IMR-90 (cell line): ENCODE measurements at regions not wholly inside any gene's neighbourhood (a gene's known extent, or its start where the extent isn't known, plus 50 kb on each side); places are given as distances from the start of the nearest gene placed in this dataset.

Experiments
- ATAC-seq: fragments of 200-7000 bp; cut with Tn5 transposase; 2 replicates; pipeline ENCODE4 v1.9.1; 2020; ENCODE audit warnings: low read depth, mild to moderate bottlenecking, moderate library complexity
- BruUV-seq: library from RNA; stranded (reverse); fragments of 400-500 nt; replicated peaks from 2 replicates; lab custom pipeline; 2021; lab: Mats Ljungman, UMichigan
- CTCF ChIA-PET: fragments of 300-600 bp; formaldehyde crosslinking; extraction: SDS; loops from one replicate; lab custom pipeline; 2021; ENCODE audit warnings: antibody characterized with exemption; lab: Yijun Ruan, JAX
- POLR2A ChIA-PET: fragments of 300-600 bp; sonication (Branson Sonifier 250); formaldehyde crosslinking; loops from one replicate; lab custom pipeline; 2022; ENCODE audit warnings: antibody characterized with exemption; ENCODE audit not compliant: unreplicated experiment; lab: Charles Lee
- DNase-seq: peaks from one replicate; pipeline ENCODE4 v3.0.0; 2013
- H2AFZ ChIP-seq: replicated peaks from 2 replicates; pipeline ENCODE3; 2013; ENCODE audit warnings: low read length, mild to moderate bottlenecking; ENCODE audit not compliant: poor library complexity
- H2AK5ac ChIP-seq: 2 replicates; pipeline ENCODE4 v1.6.1; 2013; ENCODE audit warnings: low read depth, low read length, inconsistent platforms
- H2AK9ac ChIP-seq: replicated peaks from 2 replicates; pipeline ENCODE3; 2013; ENCODE audit warnings: mild to moderate bottlenecking, low read depth, low read length, moderate library complexity; ENCODE audit not compliant: poor library complexity
- H2BK120ac ChIP-seq: 2 replicates; pipeline ENCODE4 v1.6.1; 2013; ENCODE audit warnings: low read depth, low read length, inconsistent platforms
- H2BK15ac ChIP-seq: 3 replicates; pipeline ENCODE4 v1.6.1; 2013; ENCODE audit warnings: low read depth, low read length, inconsistent platforms
- H2BK20ac ChIP-seq: 2 replicates; pipeline ENCODE4 v1.6.1; 2013; ENCODE audit warnings: low read depth, mild to moderate bottlenecking, inconsistent platforms, low read length, moderate library complexity
- H2BK5ac ChIP-seq: 2 replicates; pipeline ENCODE4 v1.6.1; 2013; ENCODE audit warnings: mild to moderate bottlenecking, low read depth, low read length, inconsistent platforms; ENCODE audit not compliant: poor library complexity, severe bottlenecking
- H3K14ac ChIP-seq: replicated peaks from 2 replicates; pipeline ENCODE4 v1.6.1; 2013; ENCODE audit warnings: low read depth, low read length, inconsistent platforms
- H3K18ac ChIP-seq: 2 replicates; pipeline ENCODE4 v1.6.1; 2013; ENCODE audit warnings: low read depth, low read length, control low read depth
- H3K23ac ChIP-seq: 2 replicates; pipeline ENCODE4 v1.6.1; 2013; ENCODE audit warnings: low read depth, low read length, inconsistent platforms
- H3K27ac ChIP-seq: 2 replicates; pipeline ENCODE4 v1.5.1; 2013; ENCODE audit warnings: mild to moderate bottlenecking, control low read depth, low read length; ENCODE audit not compliant: insufficient read depth
- H3K27me3 ChIP-seq: 2 replicates; pipeline ENCODE4 v1.6.1; 2013; ENCODE audit warnings: low read length; ENCODE audit not compliant: control insufficient read depth, insufficient read depth
- H3K36me3 ChIP-seq: 2 replicates; pipeline ENCODE4 v1.6.1; 2013; ENCODE audit warnings: low read length, mixed read lengths; ENCODE audit not compliant: control insufficient read depth, insufficient read depth
- H3K4ac ChIP-seq: 2 replicates; pipeline ENCODE4 v1.6.1; 2013; ENCODE audit warnings: low read depth, low read length, inconsistent platforms
- H3K4me1 ChIP-seq: 2 replicates; pipeline ENCODE4 v1.6.1; 2013; ENCODE audit warnings: low read length, mixed read lengths; ENCODE audit not compliant: control insufficient read depth, insufficient read depth
- H3K4me2 ChIP-seq: 2 replicates; pipeline ENCODE4 v1.6.1; 2013; ENCODE audit warnings: low read depth, mild to moderate bottlenecking, control low read depth, low read length, moderate library complexity
- H3K4me3 ChIP-seq: 2 replicates; pipeline ENCODE4 v1.5.1; 2013; ENCODE audit warnings: low read depth, mild to moderate bottlenecking, control low read depth, low read length, moderate library complexity; ENCODE audit not compliant: insufficient read depth
- H3K56ac ChIP-seq: 2 replicates; pipeline ENCODE4 v1.6.1; 2013; ENCODE audit warnings: low read length, inconsistent platforms; ENCODE audit not compliant: insufficient read depth; ENCODE audit errors: extremely low read depth
- H3K79me1 ChIP-seq, 2 experiments: 2 replicates each; pipeline ENCODE4 v1.6.1; 2013; ENCODE audit warnings: low read length in 2 of 2, inconsistent platforms in 1 of 2, low read depth in 1 of 2
- H3K9ac ChIP-seq: 2 replicates; pipeline ENCODE4 v1.6.1; 2013; ENCODE audit warnings: low read depth, low read length, control low read depth
- H3K9me1 ChIP-seq: 2 replicates; pipeline ENCODE4 v1.6.1; 2013; ENCODE audit warnings: low read length, inconsistent platforms; ENCODE audit not compliant: insufficient read depth
- H3K9me3 ChIP-seq: 2 replicates; pipeline ENCODE4 v1.6.1; 2013; ENCODE audit warnings: low read length; ENCODE audit not compliant: control insufficient read depth, insufficient read depth
- H4K20me1 ChIP-seq: 2 replicates; pipeline ENCODE4 v1.6.1; 2013; ENCODE audit warnings: low read length, inconsistent platforms; ENCODE audit not compliant: insufficient read depth
- H4K5ac ChIP-seq: 2 replicates; pipeline ENCODE4 v1.6.1; 2013; ENCODE audit warnings: mild to moderate bottlenecking, low read depth, low read length, control low read depth
- H4K8ac ChIP-seq, 2 experiments: 2 replicates each; pipeline ENCODE4 v1.6.1; 2013; ENCODE audit warnings: low read depth in 2 of 2, low read length in 2 of 2, control low read depth in 1 of 2, inconsistent platforms in 1 of 2
- H4K91ac ChIP-seq: 2 replicates; pipeline ENCODE4 v1.6.1; 2013; ENCODE audit warnings: low read depth, low read length, inconsistent platforms; ENCODE audit not compliant: insufficient read depth
- BHLHE40 ChIP-seq: fragments of 150-350 bp; IDR thresholded peaks from 2 replicates; pipeline ENCODE4 v1.6.1; 2016; ENCODE audit warnings: mild to moderate bottlenecking, low read depth, low read length
- CEBPB ChIP-seq: IDR thresholded peaks from 2 replicates; pipeline ENCODE4 v1.6.1; 2012; ENCODE audit warnings: low read depth, low read length, improper control_type of control experiment
- CHD1 ChIP-seq: IDR thresholded peaks from 2 replicates; pipeline ENCODE4 v1.6.1; 2012; ENCODE audit warnings: low read depth, low read length, improper control_type of control experiment
- CTCF ChIP-seq: conservative IDR thresholded peaks from 2 replicates; pipeline ENCODE4 v1.5.1; 2012; ENCODE audit warnings: mild to moderate bottlenecking, low read depth, low read length, improper control_type of control experiment
- ELK1 ChIP-seq: fragments of 150-350 bp; IDR thresholded peaks from 2 replicates; pipeline ENCODE4 v1.6.1; 2016; ENCODE audit warnings: low read depth, mild to moderate bottlenecking, low read length, moderate library complexity, borderline replicate concordance
- FOS ChIP-seq: fragments of 150-350 bp; IDR thresholded peaks from 2 replicates; pipeline ENCODE4 v1.6.1; 2016; ENCODE audit warnings: low read depth, low read length
- MAZ ChIP-seq: IDR thresholded peaks from 2 replicates; pipeline ENCODE4 v1.6.1; 2012; ENCODE audit warnings: low read depth, mild to moderate bottlenecking, low read length, improper control_type of control experiment, moderate library complexity, borderline replicate concordance
- NFE2L2 ChIP-seq: fragments of 150-350 bp; IDR thresholded peaks from 2 replicates; pipeline ENCODE4 v1.6.1; 2016; ENCODE audit warnings: low read depth, mild to moderate bottlenecking, low read length
- POLR2A ChIP-seq: IDR thresholded peaks from 2 replicates; pipeline ENCODE4 v1.6.1; 2012; ENCODE audit warnings: mild to moderate bottlenecking, low read depth, low read length
- RCOR1 ChIP-seq: IDR thresholded peaks from 2 replicates; pipeline ENCODE4 v1.6.1; 2012; ENCODE audit warnings: mild to moderate bottlenecking, low read length, improper control_type of control experiment; ENCODE audit not compliant: insufficient replicate concordance
- RFX5 ChIP-seq: IDR thresholded peaks from 2 replicates; pipeline ENCODE4 v1.8.0; 2012; ENCODE audit warnings: low read depth, mild to moderate bottlenecking, low read length, moderate library complexity
- SMC3 ChIP-seq: fragments of 150-350 bp; IDR thresholded peaks from 2 replicates; pipeline ENCODE4 v1.6.1; 2016; ENCODE audit warnings: low read depth, mild to moderate bottlenecking, antibody characterized with exemption, low read length, moderate library complexity
- USF2 ChIP-seq: fragments of 150-350 bp; IDR thresholded peaks from 2 replicates; pipeline ENCODE4 v1.6.1; 2017; ENCODE audit warnings: mild to moderate bottlenecking, antibody characterized with exemption, low read length, low read depth
- WGBS, 2 experiments: methylation state at CpG; one replicate each; pipeline versions ENCODE4 v1.1.5 to v1.1.7; 2013; ENCODE audit warnings: missing lambda C conversion rate in 2 of 2; ENCODE audit not compliant: insufficient read length in 1 of 2; ENCODE audit errors: extremely low coverage in 2 of 2; 5-methylcytosine and 5-hydroxymethylcytosine counted together
- dilution Hi-C: fragments of 300-500 bp; cut with HindIII; formaldehyde crosslinking; loops from one replicate; pipeline ENCODE4 v1.14.3; 2018; ENCODE audit warnings: low sequenced_read_pairs; ENCODE audit not compliant: unreplicated experiment
- in situ Hi-C: fragments of 300-500 bp; cut with MboI; formaldehyde crosslinking; loops from 3 replicates; pipeline ENCODE4 v1.14.3; 2019; ENCODE audit warnings: low sequenced_read_pairs, inconsistent platforms, mixed read lengths
- intact Hi-C: fragments of 100-400 bp; cut with micrococcal nuclease; formaldehyde crosslinking; loops from 2 replicates; pipeline ENCODE4 v1.10.0; 2022

GRCh38 chr3:153614140-153614539 is 452.1 kb downstream of the RAP2B start:
- DNase-seq (no peak), ATAC-seq (peak; percentile 49)
- H2AFZ ChIP-seq = no peak overlapping the region
- no peak overlapping the region for H3K27ac ChIP-seq
- CTCF ChIA-PET = interaction anchor here (0.9 kb wide), 1 partner anchor 226 kb away, joined by 3 read pairs; no protein-coding TSS in a partner anchor
- no peaks in the 10 kb centered on the region for H3K9me3 ChIP-seq
- H3K36me3 ChIP-seq = no peaks in the 10 kb centered on the region
- peak overlapping the region; percentile 90; the same call in 1 of the 2 replicates for H4K5ac ChIP-seq
- H3K79me1 ChIP-seq = no peaks in the 10 kb centered on the region
- no peak overlapping the region for H2AK9ac ChIP-seq
- H4K8ac ChIP-seq = peak overlapping the region in 1 of 2 experiments; percentile 96; a peak in 3 of 4 replicates
- no peaks in the 10 kb centered on the region for H3K9me1 ChIP-seq
- no peaks in the 10 kb centered on the region; the same call in 1 of the 2 replicates for H3K4me1 ChIP-seq
- H3K18ac ChIP-seq = peak overlapping the region; percentile 100; the same call in 1 of the 2 replicates
- no CpG with 5 or more reads among the region's 1 CpG for WGBS, 2 experiments
- intact Hi-C loops (no loop called here), in situ Hi-C loops (no loop called here), dilution Hi-C loops (no loop called here)
- H2BK20ac ChIP-seq = peak overlapping the region; percentile 86; the same call in 1 of the 2 replicates
- peak overlapping the region; percentile 46; the same call in 1 of the 2 replicates for H4K91ac ChIP-seq
- POLR2A ChIA-PET = interaction anchor here (0.6 kb wide), 1 partner anchor 73 kb away, joined by 4 read pairs; no protein-coding TSS in a partner anchor
- H2BK15ac ChIP-seq = no peak overlapping the region
- H3K56ac ChIP-seq = no peak overlapping the region
- H2BK5ac ChIP-seq = peak overlapping the region; percentile 93
- H3K27me3 ChIP-seq = no peaks in the 10 kb centered on the region; the same call in 1 of the 2 replicates
- no TSS peak for BruUV-seq
- H3K4me2 ChIP-seq = no peak overlapping the region; the same call in 1 of the 2 replicates
- no peak overlapping the region for H3K23ac ChIP-seq
- TF ChIP-seq MAZ (no peak), ELK1 (no peak), USF2 (no peak), CEBPB (no peak), FOS (no peak), POLR2A (no peak), BHLHE40 (no peak), NFE2L2 (no peak), RFX5 (no peak), CTCF (no peak), RCOR1 (no peak), SMC3 (no peak), CHD1 (no peak)
- H3K9ac ChIP-seq = no peak overlapping the region
- H3K14ac ChIP-seq = 0 out of 2 replicates have a peak overlapping the region, but pooled peaks have one; percentile 33
- H4K20me1 ChIP-seq = no peaks in the 10 kb centered on the region
- H3K4ac ChIP-seq = peak overlapping the region; percentile 31; the same call in 1 of the 2 replicates
- no peak overlapping the region for H3K4me3 ChIP-seq
- H2BK120ac ChIP-seq = peak overlapping the region; percentile 87
- H2AK5ac ChIP-seq = no peak overlapping the region
